Tibial artery (tissue), 4 donors: ENCODE measurements at regions not wholly inside any gene's neighbourhood (a gene's known extent, or its start where the extent isn't known, plus 50 kb on each side); places are given as distances from the start of the nearest gene placed in this dataset.

Experiments used
- DNase-seq, 2 donors: peaks; one replicate each; pipeline ENCODE4 v3.0.0-alpha.2; 2019
- H3K27ac ChIP-seq, 2 donors: fragments of 200-600 bp; sonication (generic) in 1 of 2; 1 replicate in 1 of 2; 2 replicates in 1 of 2; pipeline ENCODE4 v1.5.1; 2018 to 2019; ENCODE audit warnings: mild to moderate bottlenecking in 1 of 2
- H3K27me3 ChIP-seq, 2 donors: fragments of 200-600 bp; sonication (generic) in 1 of 2; one replicate each; pipeline versions ENCODE4 v1.5.1 to v1.6.0; 2016 to 2019
- H3K36me3 ChIP-seq, 3 donors: fragments of 200-600 bp; sonication (generic) in 2 of 3; one replicate each; pipeline ENCODE4 v1.5.1; 2016 to 2019; ENCODE audit warnings: mild to moderate bottlenecking in 2 of 3
- H3K4me1 ChIP-seq, 4 donors: fragments of 200-600 bp; sonication (generic) in 2 of 4; 1 replicate in 3 of 4; 2 replicates in 1 of 4; pipeline ENCODE4 v1.5.1; 2016 to 2019
- H3K4me3 ChIP-seq, 2 donors: fragments of 200-600 bp; sonication (generic) in 1 of 2; 1 replicate in 1 of 2; 2 replicates in 1 of 2; pipeline ENCODE4 v1.5.1; 2018 to 2019; ENCODE audit warnings: mild to moderate bottlenecking in 2 of 2
- H3K9me3 ChIP-seq, 3 donors: fragments of 200-600 bp; sonication (generic) in 1 of 3; one replicate each; pipeline ENCODE4 v1.5.1; 2016 to 2019
- CTCF ChIP-seq, 2 experiments: fragments of 200-600 bp in 1 of 2; fragments of 450-650 bp in 1 of 2; IDR thresholded peaks; one replicate each; pipeline ENCODE4 v1.5.1; 2017 to 2019; ENCODE audit warnings: antibody characterized with exemption in 2 of 2, mild to moderate bottlenecking in 1 of 2, moderate library complexity in 1 of 2
- intact Hi-C: fragments of 100-400 bp; cut with DNase I; formaldehyde crosslinking; loops from one replicate; pipeline ENCODE4 v1.15.0; 2023; ENCODE audit warnings: low total_unique reads

- no peak overlapping the region for H3K27ac ChIP-seq
- H3K36me3 ChIP-seq, result no peaks in the 10 kb centered on the region
- peak; percentile 73 to 77 for DNase-seq
- peaks cover 0 to 15% (median 12%) of the 10 kb centered on the region in 4 donors for H3K4me1 ChIP-seq
- TF ChIP-seq CTCF (IDR thresholded peaks at IDR 0.05), result no peak
- no peaks in the 10 kb centered on the region for H3K9me3 ChIP-seq
- no peaks in the 10 kb centered on the region for H3K27me3 ChIP-seq
- intact Hi-C loops, result no loop called here
- H3K4me3 ChIP-seq, result no peak overlapping the region
These were observed 328.6 kb downstream of the ENC1 start for GRCh38 chr5:74311961-74312360.

- Histone ChIP-seq H3K27me3 (no peaks in the 10 kb centered on the region), H3K9me3 (no peaks in the 10 kb centered on the region), H3K4me3 (no peak overlapping the region), H3K27ac (no peak overlapping the region), H3K4me1 (peaks cover 0 to 8% (median 6%) of the 10 kb centered on the region in 4 donors), H3K36me3 (no peaks in the 10 kb centered on the region)
- intact Hi-C loops, result no loop called here
- no peak for TF ChIP-seq CTCF (IDR thresholded peaks at IDR 0.05)
- DNase-seq, result no peak
These were observed 329.3 kb downstream of the ENC1 start for GRCh38 chr5:74310997-74311930.

GRCh38 chr5:74310386-74310785, 330.1 kb downstream of the ENC1 start:
- H3K27ac ChIP-seq, result no peak overlapping the region
- no peaks in the 10 kb centered on the region for H3K27me3 ChIP-seq
- no peaks in the 10 kb centered on the region for H3K9me3 ChIP-seq
- no peak for DNase-seq
- no peaks in the 10 kb centered on the region for H3K4me1 ChIP-seq
- no peak for TF ChIP-seq CTCF (IDR thresholded peaks at IDR 0.05)
- intact Hi-C loops, result no loop called here
- no peaks in the 10 kb centered on the region for H3K36me3 ChIP-seq
- no peak overlapping the region for H3K4me3 ChIP-seq

GRCh38 chr5:74309050-74309449, 331.5 kb downstream of the ENC1 start:
- Histone ChIP-seq H3K27me3 (no peaks in the 10 kb centered on the region), H3K4me1 (no peaks in the 10 kb centered on the region), H3K27ac (no peak overlapping the region), H3K4me3 (no peak overlapping the region), H3K9me3 (no peaks in the 10 kb centered on the region), H3K36me3 (no peaks in the 10 kb centered on the region)
- no peak for TF ChIP-seq CTCF (IDR thresholded peaks at IDR 0.05)
- DNase-seq, result no peak
- intact Hi-C loops, result no loop called here

GRCh38 chr5:74306845-74307244, 333.7 kb downstream of the ENC1 start:
- Histone ChIP-seq H3K27me3 (no peaks in the 10 kb centered on the region), H3K9me3 (no peaks in the 10 kb centered on the region), H3K36me3 (no peaks in the 10 kb centered on the region), H3K4me3 (no peak overlapping the region), H3K27ac (no peak overlapping the region), H3K4me1 (no peaks in the 10 kb centered on the region)
- intact Hi-C loops, result no loop called here
- no peak for TF ChIP-seq CTCF (IDR thresholded peaks at IDR 0.05)
- DNase-seq, result no peak
